Midbrain (tissue), 1 donor: ENCODE measurements at regions not wholly inside any gene's neighbourhood (a gene's known extent, or its start where the extent isn't known, plus 50 kb on each side); places are given as distances from the start of the nearest gene placed in this dataset.

Experiments used
- DNase-seq: peaks from one replicate; lab custom pipeline; 2025; lab: John Stamatoyannopoulos, UW

GRCh38 chr16:85457366-85457765, 155.8 kb upstream of the GSE1 start:
- DNase-seq: no peak

- no peak for DNase-seq
Observed at GRCh38 chr16:85458968-85459367, 154.2 kb upstream of the GSE1 start.

- no peak for DNase-seq
Observed at GRCh38 chr16:85459529-85460251, 153.4 kb upstream of the GSE1 start.

GRCh38 chr16:85460252-85461021, 152.7 kb upstream of the GSE1 start:
- DNase-seq: no peak

- no peak for DNase-seq
Observed at GRCh38 chr16:85461022-85461813, 151.9 kb upstream of the GSE1 start.

- DNase-seq: no peak
Observed at GRCh38 chr16:85461814-85462713, 151.1 kb upstream of the GSE1 start.

GRCh38 chr16:85462714-85463611, 150.2 kb upstream of the GSE1 start:
- DNase-seq: no peak

GRCh38 chr16:85463672-85464382, 149.3 kb upstream of the GSE1 start:
- DNase-seq: no peak

GRCh38 chr16:85464383-85465305, 148.5 kb upstream of the GSE1 start:
- DNase-seq: no peak

GRCh38 chr16:85465328-85466303, 147.5 kb upstream of the GSE1 start:
- DNase-seq: no peak

GRCh38 chr16:85466304-85466700, 146.8 kb upstream of the GSE1 start:
- DNase-seq: no peak

GRCh38 chr16:85466989-85467388, 146.1 kb upstream of the GSE1 start:
- no peak for DNase-seq

GRCh38 chr16:85469929-85470590, 143.1 kb upstream of the GSE1 start:
- DNase-seq: no peak

- DNase-seq: no peak
Observed at GRCh38 chr16:85470873-85471272, 142.2 kb upstream of the GSE1 start.

- DNase-seq: no peak
Observed at GRCh38 chr16:85471469-85472431, 141.4 kb upstream of the GSE1 start.

GRCh38 chr16:85472514-85472913, 140.6 kb upstream of the GSE1 start:
- DNase-seq: no peak
